ENCODE measurements at regions not wholly inside any gene's neighbourhood (a gene's known extent, or its start where the extent isn't known, plus 50 kb on each side); places are given as distances from the start of the nearest gene placed in this dataset.

- no peak for DNase-seq
Measured at GRCh38 chr3:68045976-68046375, 391.6 kb upstream of the SUCLG2 start.

- no peak for DNase-seq
Measured at GRCh38 chr3:68033867-68034266, 379.5 kb upstream of the SUCLG2 start.

- no peak for DNase-seq
Measured at GRCh38 chr3:68032209-68032608, 377.8 kb upstream of the SUCLG2 start.

GRCh38 chr3:68025189-68025588 lies 370.8 kb upstream of the SUCLG2 start:
- DNase-seq: no peak

- no peak for DNase-seq
Measured at GRCh38 chr3:68019876-68020275, 365.5 kb upstream of the SUCLG2 start.

GRCh38 chr3:68018275-68018674 lies 363.9 kb upstream of the SUCLG2 start:
- DNase-seq: no peak

- no peak for DNase-seq
Measured at GRCh38 chr3:68017069-68017468, 362.7 kb upstream of the SUCLG2 start.

GRCh38 chr3:68009900-68010299 lies 355.5 kb upstream of the SUCLG2 start:
- no peak for DNase-seq

- DNase-seq: no peak
Measured at GRCh38 chr3:68007621-68008226, 353.3 kb upstream of the SUCLG2 start.

GRCh38 chr3:68006646-68007045 lies 352.2 kb upstream of the SUCLG2 start:
- no peak for DNase-seq

- no peak for DNase-seq
Measured at GRCh38 chr3:68004091-68004490, 349.7 kb upstream of the SUCLG2 start.

- DNase-seq: no peak
Measured at GRCh38 chr3:67998281-67998680, 343.9 kb upstream of the SUCLG2 start.

- no peak for DNase-seq
Measured at GRCh38 chr3:67995206-67995605, 340.8 kb upstream of the SUCLG2 start.

- DNase-seq: no peak
Measured at GRCh38 chr3:67986706-67987105, 332.3 kb upstream of the SUCLG2 start.

GRCh38 chr3:67983166-67983565 lies 328.8 kb upstream of the SUCLG2 start:
- DNase-seq: no peak

GRCh38 chr3:67981077-67981476 lies 326.7 kb upstream of the SUCLG2 start:
- no peak for DNase-seq

GRCh38 chr3:67979342-67979741 lies 324.9 kb upstream of the SUCLG2 start:
- DNase-seq: no peak

GRCh38 chr3:67977762-67978161 lies 323.4 kb upstream of the SUCLG2 start:
- no peak for DNase-seq

GRCh38 chr3:67976663-67977062 lies 322.3 kb upstream of the SUCLG2 start:
- no peak for DNase-seq

- no peak for DNase-seq
Measured at GRCh38 chr3:67964596-67964995, 310.2 kb upstream of the SUCLG2 start.

GRCh38 chr3:67957268-67957667 lies 302.9 kb upstream of the SUCLG2 start:
- DNase-seq: no peak

- no peak for DNase-seq
Measured at GRCh38 chr3:67947808-67948508, 293.5 kb upstream of the SUCLG2 start.

- no peak for DNase-seq
Measured at GRCh38 chr3:67946436-67946835, 292.0 kb upstream of the SUCLG2 start.

- no peak for DNase-seq
Measured at GRCh38 chr3:67943546-67943945, 289.1 kb upstream of the SUCLG2 start.

GRCh38 chr3:67941433-67942030 lies 287.1 kb upstream of the SUCLG2 start:
- DNase-seq: no peak
